Mammary epithelial cell (primary cell): ENCODE measurements at regions not wholly inside any gene's neighbourhood (a gene's known extent, or its start where the extent isn't known, plus 50 kb on each side); places are given as distances from the start of the nearest gene placed in this dataset.

Source experiments
- EZH2 ChIP-seq: IDR thresholded peaks from 2 replicates; pipeline ENCODE4 v1.6.1; 2012; ENCODE audit warnings: low read length, inconsistent platforms, borderline replicate concordance
- TF ChIP-seq, protein P1 (sequence below), 2 donors: IDR thresholded peaks in 1 of 2; conservative IDR thresholded peaks in 1 of 2; 2 replicates each; pipeline ENCODE4 v1.5.1; 2011 to 2012; ENCODE audit warnings: inconsistent platforms in 2 of 2, low read length in 2 of 2, mild to moderate bottlenecking in 2 of 2, control low read depth in 1 of 2, low read depth in 1 of 2; ENCODE audit not compliant: insufficient read depth in 1 of 2; ENCODE audit errors: extremely low read depth in 1 of 2

DNA sequence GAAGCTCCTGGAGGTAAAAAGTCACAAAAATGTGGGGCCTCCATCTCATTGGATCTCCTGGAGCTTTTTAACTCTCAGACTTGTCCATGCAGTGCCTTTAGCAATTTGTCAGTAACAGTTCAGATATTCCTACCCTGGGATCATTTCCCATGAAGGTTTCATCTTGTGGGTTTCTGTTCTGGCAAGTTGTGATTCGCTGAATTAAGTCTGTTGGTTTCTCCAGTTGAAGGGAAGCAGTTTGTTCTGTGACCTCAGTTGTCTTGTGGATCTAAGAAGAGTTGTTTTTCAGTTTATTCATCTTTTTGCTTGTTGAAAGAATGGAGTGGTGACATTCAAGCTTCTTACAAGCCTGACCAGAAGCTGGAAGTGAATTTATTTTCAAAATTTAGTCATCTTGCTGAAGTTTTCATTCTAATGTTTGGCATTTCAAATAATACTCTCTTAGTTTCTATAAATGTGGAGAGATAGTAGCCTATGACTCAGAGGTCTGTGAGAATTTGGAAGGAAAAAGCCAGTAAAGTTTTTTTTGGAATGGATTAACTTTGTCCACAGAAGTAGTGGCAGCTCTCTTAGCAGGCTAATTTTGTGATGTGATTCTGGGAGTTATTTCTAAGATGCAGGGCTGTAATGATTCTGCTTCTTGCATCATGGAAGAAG is 120.1 kb upstream of the CSNK1A1L start:
- TF ChIP-seq, protein P1, sequence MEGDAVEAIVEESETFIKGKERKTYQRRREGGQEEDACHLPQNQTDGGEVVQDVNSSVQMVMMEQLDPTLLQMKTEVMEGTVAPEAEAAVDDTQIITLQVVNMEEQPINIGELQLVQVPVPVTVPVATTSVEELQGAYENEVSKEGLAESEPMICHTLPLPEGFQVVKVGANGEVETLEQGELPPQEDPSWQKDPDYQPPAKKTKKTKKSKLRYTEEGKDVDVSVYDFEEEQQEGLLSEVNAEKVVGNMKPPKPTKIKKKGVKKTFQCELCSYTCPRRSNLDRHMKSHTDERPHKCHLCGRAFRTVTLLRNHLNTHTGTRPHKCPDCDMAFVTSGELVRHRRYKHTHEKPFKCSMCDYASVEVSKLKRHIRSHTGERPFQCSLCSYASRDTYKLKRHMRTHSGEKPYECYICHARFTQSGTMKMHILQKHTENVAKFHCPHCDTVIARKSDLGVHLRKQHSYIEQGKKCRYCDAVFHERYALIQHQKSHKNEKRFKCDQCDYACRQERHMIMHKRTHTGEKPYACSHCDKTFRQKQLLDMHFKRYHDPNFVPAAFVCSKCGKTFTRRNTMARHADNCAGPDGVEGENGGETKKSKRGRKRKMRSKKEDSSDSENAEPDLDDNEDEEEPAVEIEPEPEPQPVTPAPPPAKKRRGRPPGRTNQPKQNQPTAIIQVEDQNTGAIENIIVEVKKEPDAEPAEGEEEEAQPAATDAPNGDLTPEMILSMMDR (conservative IDR thresholded peaks at IDR 0.05 in 1 of 2, IDR thresholded peaks at IDR 0.05 in 1 of 2; ENCODE audit: extremely low read depth in 1 of 2, insufficient read depth in 1 of 2, low read depth in 1 of 2, low read length in 2 of 2): no peak
- no peak for TF ChIP-seq EZH2
